GM19193 (cell line): ENCODE measurements at regions not wholly inside any gene's neighbourhood (a gene's known extent, or its start where the extent isn't known, plus 50 kb on each side); places are given as distances from the start of the nearest gene placed in this dataset.

ENCODE experiments used
- POLR2A ChIP-seq: IDR thresholded peaks from 4 replicates; pipeline ENCODE4 v1.6.1; 2011; ENCODE audit not compliant: insufficient read depth, insufficient read length; ENCODE audit errors: extremely low read depth

DNA sequence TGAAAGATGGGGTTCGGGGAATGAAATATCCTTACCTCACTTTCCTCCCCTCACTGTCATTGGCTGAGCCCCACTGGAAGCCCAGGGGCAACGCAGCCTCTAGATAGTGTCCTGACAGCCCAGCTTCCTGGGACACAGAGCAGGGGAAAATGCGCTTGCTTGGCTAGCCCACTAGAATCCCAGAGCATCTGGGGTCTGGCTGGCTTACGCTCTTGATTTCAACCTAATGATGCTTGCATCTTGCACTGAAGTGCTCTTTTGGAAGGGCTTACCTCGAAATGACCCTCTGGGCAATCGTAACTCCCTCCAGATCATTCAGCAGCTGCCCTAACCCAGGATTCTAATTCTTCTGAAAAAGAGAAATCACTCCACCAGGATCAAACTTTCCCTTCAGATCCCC, 147.6 kb downstream of the SOX9 start:
- no peak for TF ChIP-seq POLR2A

DNA sequence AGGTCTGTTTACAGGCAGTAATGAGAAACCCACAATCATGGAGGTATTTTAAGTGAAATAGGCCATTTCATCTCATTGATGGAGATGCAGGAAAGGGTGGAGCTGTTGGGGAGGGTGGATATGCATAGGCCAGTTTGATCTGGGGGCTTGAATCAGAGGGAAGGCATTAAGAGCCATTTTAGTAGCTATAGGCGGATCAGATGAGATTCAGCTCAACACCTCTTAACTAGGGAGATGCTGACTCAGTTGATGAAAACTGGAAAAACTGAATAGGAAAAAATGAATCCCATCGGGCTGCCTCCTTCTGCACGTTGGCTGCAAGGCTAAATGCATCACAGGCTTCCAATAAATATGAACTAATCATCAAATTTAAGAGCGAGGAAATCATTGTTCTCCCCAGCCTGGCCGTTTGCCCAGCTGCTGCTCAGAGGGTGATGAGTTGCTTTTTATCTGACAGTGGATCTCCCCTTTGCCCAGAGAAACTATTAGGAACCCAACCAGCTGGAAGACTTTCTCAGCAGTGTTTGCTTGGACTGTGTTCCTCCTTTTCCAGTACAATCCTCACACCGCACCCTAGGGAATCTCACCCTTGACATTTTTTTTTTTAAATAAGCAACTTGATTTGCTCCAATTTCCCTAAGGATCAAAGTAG, 149.6 kb downstream of the SOX9 start:
- no peak for TF ChIP-seq POLR2A

DNA sequence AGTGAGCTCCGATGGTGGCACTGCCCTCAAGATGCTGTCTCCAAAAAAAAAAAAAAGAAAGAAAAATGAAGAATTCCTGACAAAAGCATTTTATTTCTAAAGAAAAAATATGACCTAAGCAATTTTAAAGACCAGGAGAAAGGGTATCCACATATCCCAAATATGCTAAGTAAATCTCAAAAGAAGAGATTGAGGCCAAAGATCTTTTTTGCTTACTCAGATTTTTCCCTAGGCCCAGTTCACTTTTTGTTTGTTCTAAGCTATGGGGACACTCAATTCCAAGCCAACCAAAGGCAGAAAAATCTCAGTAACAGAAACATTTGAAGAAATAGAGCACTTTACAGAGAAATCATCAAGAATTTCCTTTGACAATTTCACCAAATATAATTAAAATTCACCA, 150.8 kb downstream of the SOX9 start:
- no peak for TF ChIP-seq POLR2A

DNA sequence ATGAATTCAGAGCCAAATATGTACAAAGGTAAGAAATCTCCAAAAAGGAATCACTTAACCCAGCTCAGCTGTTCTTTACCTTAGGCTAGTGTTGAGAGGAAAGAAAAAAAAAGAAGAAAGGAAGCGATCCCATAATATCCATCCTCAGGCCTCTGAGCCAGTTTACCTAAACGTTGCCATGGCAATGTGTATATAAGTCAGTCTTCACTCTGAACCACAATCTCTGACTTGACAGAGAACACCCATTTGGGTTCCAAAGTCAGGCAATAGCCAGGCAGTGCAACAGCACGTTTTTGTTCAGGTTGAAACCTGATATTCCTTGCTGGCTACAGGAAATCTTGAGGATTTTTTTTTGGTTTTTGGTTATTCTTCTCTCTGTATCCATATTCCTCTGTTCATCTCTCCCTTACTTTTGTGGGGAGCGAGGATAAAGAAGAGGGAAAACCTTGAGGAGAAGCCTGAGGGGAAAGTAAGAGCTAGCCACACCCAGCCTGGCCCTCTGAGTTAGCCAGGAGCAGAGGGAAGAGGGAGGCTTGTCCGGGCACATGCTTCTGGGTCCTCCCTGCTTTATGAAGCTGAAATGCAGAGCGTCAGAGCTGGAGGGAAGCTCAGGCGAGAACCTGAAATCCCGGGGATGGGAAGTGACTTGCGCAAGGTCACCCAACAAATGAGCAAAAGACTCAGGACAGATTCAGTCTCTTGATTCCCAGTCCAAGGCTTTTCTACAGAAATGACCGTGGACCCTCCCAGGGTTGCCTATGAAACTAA, 152.7 kb downstream of the SOX9 start:
- TF ChIP-seq POLR2A: no peak

DNA sequence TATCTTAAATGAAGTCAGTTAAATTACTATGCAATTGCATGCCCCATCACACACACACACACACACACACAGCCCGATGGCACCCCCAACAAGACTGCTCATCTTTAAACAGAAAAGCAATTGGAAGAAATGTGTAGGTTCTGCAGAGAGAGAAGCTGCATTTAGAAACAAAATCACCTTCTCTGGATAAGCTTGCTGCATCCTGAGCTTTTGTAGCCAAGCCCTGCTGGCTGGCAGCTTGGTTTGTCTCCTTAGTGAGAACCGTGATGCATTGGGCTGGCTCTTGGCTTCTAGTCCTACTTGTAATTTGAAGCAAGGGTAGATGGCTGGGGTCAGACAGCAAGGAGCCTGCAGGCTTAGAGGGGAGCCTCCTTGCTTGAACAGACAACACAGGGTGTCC, 153.8 kb downstream of the SOX9 start:
- TF ChIP-seq POLR2A: no peak

DNA sequence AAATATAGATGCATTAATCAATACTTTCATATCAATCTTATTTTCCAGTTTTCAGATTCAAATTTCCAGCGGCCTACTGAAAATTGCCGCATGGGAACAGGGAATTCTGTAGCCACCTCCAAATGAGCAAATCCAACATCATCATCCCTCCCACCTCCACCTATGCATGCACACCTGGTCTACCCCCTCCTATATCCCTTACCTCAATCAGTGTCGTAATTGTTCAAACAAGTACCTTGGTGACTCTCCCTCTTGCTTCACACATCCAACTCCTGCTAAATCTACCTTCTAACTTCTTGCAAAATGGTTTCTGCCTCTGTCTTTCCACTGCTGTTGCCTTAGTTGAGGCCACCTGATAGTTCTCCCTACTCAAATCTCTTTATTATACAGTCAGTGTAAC, 160.1 kb downstream of the SOX9 start:
- no peak for TF ChIP-seq POLR2A

DNA sequence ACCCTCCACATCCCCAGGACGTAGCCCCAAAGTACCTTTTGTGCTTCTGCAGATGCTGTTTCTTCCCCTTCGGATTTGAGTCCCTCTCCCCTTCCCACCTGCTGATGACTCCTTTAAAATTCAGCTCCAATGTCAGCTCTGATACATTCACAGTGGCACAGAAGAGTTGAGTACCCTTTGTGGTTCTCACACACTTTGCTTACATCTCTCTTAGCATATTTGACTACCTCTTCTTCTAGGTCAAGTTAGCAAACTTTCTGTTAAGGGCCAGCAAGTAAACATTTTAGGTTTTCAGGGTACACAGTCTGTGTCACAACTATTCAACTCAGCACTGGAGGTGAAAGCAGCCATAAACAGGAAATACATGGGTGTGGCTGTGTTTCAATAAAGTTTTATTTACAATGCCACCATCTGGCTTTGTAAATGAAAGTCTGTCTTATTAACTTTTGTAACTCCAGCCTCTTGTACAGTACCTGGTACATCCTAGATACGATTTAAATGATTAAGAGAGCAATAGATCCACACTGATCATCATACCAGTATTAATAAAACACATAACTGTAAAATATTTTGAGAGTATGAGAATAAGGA, 161.7 kb downstream of the SOX9 start:
- no peak for TF ChIP-seq POLR2A

DNA sequence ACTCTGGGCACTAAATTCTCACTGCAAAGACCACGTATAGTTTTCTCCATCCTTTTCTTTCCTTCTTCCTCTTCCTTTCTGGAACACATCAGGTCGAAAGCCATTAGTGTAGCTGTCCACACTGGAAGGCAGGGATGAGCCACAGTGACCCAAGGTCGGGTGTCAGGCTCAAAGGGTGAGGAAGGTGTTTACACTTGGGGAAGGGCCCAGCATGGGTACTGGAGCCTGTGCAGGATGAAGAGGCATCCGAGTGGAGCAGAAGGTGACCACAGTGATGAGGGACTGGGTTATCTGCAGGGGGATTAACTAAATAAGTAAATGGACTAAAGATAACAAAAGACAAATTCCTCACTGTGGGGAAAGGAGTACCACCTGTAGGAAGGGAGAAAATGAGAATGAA, 164.0 kb downstream of the SOX9 start:
- no peak for TF ChIP-seq POLR2A

DNA sequence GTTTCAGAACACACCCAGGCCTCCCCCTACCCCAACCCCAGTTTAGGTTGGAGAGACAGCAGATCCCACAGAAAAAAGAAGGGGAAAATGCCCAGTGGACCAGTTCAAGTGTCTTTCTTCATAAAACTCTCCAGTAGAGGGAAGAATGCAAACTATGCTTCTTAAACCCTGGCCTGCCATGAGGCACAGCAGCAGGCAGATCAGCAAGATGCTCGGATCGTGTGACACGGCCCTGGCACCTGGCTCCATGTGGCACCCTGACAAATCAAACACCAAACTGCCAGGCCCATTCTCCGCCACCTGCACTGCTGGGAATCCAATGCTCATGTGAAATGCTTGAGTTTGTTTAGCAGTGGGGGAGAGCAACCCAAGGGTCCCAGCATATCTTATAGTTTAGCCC, 166.8 kb downstream of the SOX9 start:
- TF ChIP-seq POLR2A: no peak

DNA sequence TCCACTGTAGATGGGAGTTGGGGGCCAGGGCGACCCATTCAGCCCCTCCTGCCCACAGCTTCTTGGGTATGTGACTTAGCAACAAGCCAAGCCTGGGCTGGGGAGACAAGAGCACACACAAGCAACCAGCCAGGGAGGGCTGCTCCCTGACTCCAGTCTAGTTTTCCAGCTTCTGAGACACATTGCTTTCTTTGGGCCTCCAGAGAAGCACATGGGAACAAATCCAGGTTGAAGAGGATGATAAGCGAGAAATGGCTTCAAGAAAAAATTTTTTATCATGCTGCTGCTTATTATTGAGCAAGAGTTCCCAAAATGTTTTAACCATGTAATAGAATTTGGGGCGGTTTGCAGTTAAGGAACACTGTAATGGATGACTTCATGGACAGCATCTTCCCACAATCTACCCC, 173.7 kb downstream of the SOX9 start:
- TF ChIP-seq POLR2A: no peak

DNA sequence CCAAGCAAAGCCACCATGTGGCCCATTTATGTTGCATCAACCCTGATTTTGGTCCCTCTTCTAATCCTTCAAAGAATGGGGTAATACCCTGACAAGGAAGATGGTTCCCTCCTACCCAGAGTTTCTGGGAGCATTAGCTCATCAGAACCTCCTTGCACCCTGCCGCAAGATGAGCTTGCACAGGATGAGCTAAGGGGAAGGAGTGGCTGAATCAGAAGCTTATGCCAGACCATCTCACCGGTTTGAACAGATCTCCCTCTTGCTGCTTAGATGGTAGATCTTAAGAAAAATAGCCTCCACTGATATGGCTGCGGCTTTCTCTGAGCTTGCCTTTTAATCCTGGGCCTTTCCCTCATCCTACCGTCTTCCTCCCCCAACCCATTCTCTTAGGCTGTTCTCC, 175.1 kb downstream of the SOX9 start:
- TF ChIP-seq POLR2A: no peak

DNA sequence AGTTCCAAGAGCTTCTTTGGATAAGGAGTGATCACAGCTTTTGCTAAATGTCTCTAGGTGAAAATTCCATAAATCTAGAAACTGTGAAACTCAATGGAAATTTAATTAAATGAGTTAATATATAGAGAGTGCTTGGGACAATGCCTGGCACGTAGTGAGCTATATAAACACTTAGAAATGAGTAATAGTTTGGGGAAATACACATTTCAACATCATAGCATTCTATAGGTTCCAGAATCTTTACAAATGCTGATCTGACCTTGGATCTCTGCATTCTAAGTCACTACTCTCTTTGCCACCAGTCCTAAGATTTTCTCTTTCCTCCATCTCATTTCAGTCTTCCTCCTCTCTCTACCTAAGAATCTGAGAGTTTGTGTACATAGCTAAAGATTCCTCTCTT, 175.6 kb downstream of the SOX9 start:
- TF ChIP-seq POLR2A: no peak

DNA sequence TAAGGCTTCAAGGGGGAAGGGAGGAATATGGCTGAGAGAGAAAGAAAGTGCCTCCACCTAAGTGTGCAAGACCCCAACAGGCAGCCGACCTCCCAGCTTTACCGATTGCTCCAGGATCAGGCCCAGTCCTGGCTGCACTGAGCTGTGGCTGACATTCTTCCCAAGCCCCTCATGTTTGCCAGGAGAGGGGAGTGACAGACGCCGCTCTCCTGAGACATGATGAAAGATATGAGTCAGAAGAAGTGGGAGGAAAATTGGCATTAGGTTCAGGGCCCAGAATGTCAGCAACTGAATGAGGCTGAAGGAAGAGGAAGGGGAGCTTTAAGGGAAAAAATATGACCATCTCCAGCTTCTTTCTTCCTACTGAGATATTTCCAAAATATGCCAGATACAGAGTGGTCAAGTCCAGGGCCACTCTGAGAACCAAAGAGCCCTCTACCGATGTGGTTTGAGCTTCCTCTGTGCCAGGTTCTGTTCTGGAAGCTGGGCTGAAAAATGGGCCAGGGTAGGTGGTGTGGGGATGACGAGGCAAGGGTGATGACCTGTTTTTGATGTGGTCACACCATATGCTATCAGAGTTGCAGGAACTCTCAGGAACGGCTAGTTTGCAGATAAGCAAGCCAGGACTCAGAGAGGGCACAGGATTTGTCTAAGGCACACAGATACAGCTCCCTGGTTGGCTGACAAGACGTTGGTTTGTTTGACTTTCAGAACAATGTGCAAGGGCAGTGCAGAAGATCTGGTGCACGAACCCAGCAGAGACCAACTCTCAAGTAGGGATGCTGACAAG, 176.7 kb downstream of the SOX9 start:
- no peak for TF ChIP-seq POLR2A

DNA sequence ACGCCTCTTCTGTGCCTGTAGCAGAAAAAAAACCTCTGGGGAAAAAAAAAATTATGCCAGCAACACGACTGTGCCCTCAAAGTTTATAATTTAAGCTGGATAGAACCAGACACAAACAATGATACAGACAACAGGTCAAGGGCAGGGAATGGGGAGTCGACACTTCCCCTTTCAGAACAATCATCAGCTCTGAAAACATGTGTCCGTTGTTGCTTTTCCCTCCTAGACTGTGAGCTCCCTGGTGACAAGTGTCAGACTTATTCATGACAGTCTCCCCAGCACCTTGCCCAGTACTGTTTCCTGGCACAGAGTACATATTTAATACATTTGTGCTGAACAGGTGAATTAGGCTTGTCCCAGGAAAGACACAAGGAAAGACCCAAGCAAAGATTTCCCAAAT, 178.3 kb downstream of the SOX9 start:
- TF ChIP-seq POLR2A: no peak

DNA sequence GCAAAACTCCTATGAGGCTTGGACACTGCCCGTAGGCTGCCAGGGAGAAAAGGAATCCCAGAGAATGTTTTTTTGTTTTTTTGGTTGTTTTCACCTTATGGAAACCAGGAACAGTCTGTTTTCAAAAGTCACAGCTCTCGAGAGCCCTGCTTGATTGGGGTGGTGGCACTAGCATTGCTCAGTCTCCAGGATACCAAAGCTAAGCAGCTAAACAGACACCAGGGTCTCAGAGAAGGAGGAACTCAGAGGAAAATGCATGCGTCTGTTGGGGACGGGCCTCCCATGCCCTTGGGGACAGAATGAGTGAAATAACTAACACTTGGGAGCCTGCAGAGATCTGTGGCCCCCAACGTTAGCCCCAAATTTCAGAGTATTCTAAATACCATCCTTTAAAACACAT, 178.8 kb downstream of the SOX9 start:
- TF ChIP-seq POLR2A: no peak
